ENCODE measurements at regions not wholly inside any gene's neighbourhood (a gene's known extent, or its start where the extent isn't known, plus 50 kb on each side); places are given as distances from the start of the nearest gene placed in this dataset.

DNA sequence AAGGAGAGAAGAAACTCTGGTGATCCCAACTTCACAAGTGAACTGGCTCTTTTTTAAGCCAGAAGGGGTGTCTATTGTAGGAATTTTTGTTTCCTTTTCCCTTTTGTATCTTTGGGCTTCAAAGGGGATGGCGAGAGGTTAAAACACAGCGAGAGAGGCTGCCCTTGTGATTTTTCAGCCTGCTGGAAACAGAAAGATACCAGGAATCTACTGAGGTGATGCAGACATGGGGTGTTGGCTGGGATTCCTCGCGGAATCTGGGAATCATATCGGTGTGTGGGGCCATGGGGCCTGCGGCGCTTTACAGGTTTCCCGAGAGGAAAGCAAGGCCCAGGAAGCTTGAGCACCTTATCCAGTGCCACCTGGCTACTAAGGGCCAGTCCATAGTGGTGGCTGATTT, 99.4 kb upstream of the STX18 start:
- no peaks in the 10 kb centered on the region for H3K27me3 ChIP-seq (ENCODE audit: insufficient read depth, low read length)
- no peaks in the 10 kb centered on the region for H3K79me2 ChIP-seq (ENCODE audit: control insufficient read depth, insufficient read depth, low read length, unreplicated experiment)
- no peak overlapping the region for H2AFZ ChIP-seq (ENCODE audit: low read length, unreplicated experiment)
- no peak overlapping the region for H3K4me3 ChIP-seq (ENCODE audit: low read depth, low read length)
- H3K27ac ChIP-seq (ENCODE audit: low read depth, low read length) = no peak overlapping the region
- peaks cover 5% of the 10 kb centered on the region for H3K4me1 ChIP-seq (ENCODE audit: control insufficient read depth, insufficient read depth, low read length, unreplicated experiment)
- H3K36me3 ChIP-seq (ENCODE audit: insufficient read depth, low read length) = no peaks in the 10 kb centered on the region

GRCh38 chr4:4640692-4641091, 98.8 kb upstream of the STX18 start:
- H3K27ac ChIP-seq (ENCODE audit: low read depth, low read length) = no peak overlapping the region

DNA sequence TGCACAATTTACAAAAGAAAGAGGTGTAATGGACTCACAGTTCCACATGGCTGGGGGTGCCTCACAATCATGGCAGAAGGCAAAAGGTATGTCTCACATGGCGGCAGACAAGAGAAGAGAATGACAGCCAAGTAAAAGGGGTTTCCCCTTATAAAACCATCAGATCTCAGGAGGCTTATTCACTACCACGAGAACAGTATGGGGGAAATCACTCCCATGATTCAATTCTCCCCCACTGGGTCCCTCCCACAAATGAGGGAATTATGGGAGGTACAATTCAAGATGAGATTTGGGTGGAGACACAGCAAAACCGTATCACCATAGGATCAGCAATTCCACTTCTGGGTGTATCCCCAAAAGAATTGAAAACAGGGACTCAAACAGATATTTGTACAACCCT, 97.5 kb upstream of the STX18 start:
- H3K36me3 ChIP-seq (ENCODE audit: insufficient read depth, low read length) = no peaks in the 10 kb centered on the region
- no peak overlapping the region for H2AFZ ChIP-seq (ENCODE audit: low read length, unreplicated experiment)
- no peaks in the 10 kb centered on the region for H3K79me2 ChIP-seq (ENCODE audit: control insufficient read depth, insufficient read depth, low read length, unreplicated experiment)
- H3K27me3 ChIP-seq (ENCODE audit: insufficient read depth, low read length) = no peaks in the 10 kb centered on the region
- no peak overlapping the region for H3K27ac ChIP-seq (ENCODE audit: low read depth, low read length)
- no peak overlapping the region for H3K4me3 ChIP-seq (ENCODE audit: low read depth, low read length)
- peaks cover 5% of the 10 kb centered on the region for H3K4me1 ChIP-seq (ENCODE audit: control insufficient read depth, insufficient read depth, low read length, unreplicated experiment)

More at GRCh38 chr4:4640692-4641091, 98.8 kb upstream of the STX18 start:
- H3K4me1 ChIP-seq (ENCODE audit: control insufficient read depth, insufficient read depth, low read length, unreplicated experiment) = peaks cover 5% of the 10 kb centered on the region
- no peak overlapping the region for H2AFZ ChIP-seq (ENCODE audit: low read length, unreplicated experiment)
- H3K79me2 ChIP-seq (ENCODE audit: control insufficient read depth, insufficient read depth, low read length, unreplicated experiment) = no peaks in the 10 kb centered on the region
- no peaks in the 10 kb centered on the region for H3K36me3 ChIP-seq (ENCODE audit: insufficient read depth, low read length)
- H3K4me3 ChIP-seq (ENCODE audit: low read depth, low read length) = no peak overlapping the region
- no peaks in the 10 kb centered on the region for H3K27me3 ChIP-seq (ENCODE audit: insufficient read depth, low read length)

DNA sequence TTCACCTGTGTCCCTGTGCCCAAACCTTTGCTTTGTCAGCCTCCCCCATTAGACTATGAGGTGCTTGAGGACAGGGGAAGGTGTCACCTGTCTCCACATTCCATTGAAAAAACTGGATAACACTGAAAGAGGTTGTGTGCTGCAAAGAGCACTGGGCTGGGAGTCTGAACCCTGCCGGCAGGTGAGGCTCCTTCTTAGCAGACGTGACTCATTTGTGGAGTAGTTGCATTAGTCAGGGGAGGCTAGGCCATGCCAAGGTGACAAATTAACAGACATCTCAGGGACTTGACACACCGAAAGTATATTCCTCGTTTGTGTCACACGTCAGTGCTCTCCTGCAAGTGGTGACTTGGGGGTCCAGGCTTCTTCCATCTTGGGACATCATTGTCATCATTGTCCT, 95.9 kb upstream of the STX18 start:
- H3K36me3 ChIP-seq (ENCODE audit: insufficient read depth, low read length) = no peaks in the 10 kb centered on the region
- no peak overlapping the region for H3K27ac ChIP-seq (ENCODE audit: low read depth, low read length)
- H3K79me2 ChIP-seq (ENCODE audit: control insufficient read depth, insufficient read depth, low read length, unreplicated experiment) = no peaks in the 10 kb centered on the region
- H2AFZ ChIP-seq (ENCODE audit: low read length, unreplicated experiment) = no peak overlapping the region
- peaks cover 5% of the 10 kb centered on the region for H3K4me1 ChIP-seq (ENCODE audit: control insufficient read depth, insufficient read depth, low read length, unreplicated experiment)
- no peak overlapping the region for H3K4me3 ChIP-seq (ENCODE audit: low read depth, low read length)
- H3K27me3 ChIP-seq (ENCODE audit: insufficient read depth, low read length) = no peaks in the 10 kb centered on the region

DNA sequence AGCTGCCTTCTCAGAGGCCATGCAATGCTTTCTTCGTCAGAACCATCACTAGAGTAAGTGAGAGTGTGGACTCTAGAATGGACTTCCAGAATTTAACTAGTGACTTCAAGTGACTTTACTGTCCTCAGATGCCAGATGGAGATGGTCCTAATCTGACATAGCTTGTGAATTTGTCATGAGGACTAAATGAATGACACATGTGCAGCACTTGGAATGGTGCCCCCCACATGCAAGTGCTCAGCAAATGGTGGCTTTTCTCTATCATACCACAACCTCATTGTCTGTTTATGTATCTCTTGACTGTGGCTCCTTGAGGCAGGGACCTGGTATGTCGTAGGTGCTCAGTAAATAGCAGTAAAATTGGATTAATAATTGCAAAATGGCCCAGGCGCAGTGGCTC, 91.6 kb upstream of the STX18 start:
- no peak overlapping the region for H3K4me3 ChIP-seq (ENCODE audit: low read depth, low read length)
- no peaks in the 10 kb centered on the region for H3K36me3 ChIP-seq (ENCODE audit: insufficient read depth, low read length)
- H3K79me2 ChIP-seq (ENCODE audit: control insufficient read depth, insufficient read depth, low read length, unreplicated experiment) = no peaks in the 10 kb centered on the region
- no peak overlapping the region for H3K27ac ChIP-seq (ENCODE audit: low read depth, low read length)
- H2AFZ ChIP-seq (ENCODE audit: low read length, unreplicated experiment) = no peak overlapping the region
- H3K27me3 ChIP-seq (ENCODE audit: insufficient read depth, low read length) = no peaks in the 10 kb centered on the region
- H3K4me1 ChIP-seq (ENCODE audit: control insufficient read depth, insufficient read depth, low read length, unreplicated experiment) = no peaks in the 10 kb centered on the region

DNA sequence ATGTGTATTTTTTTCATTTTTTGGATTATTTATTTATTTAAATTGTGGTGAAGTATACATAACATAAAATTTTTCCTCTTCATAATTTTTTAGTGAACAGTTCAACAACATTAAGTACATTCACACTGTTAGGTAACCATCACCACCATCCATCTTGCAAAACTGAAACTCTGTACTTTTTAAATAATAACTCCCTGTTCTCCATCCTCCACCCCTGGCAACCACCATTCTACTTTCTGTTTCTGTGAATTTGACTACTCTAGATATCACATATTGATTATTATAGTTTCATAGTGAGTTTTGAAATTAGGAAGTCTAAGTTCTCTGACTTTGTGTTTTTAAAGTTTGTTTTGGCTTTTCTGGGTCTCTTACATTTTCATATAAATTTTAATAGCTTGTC, 89.3 kb upstream of the STX18 start:
- Histone ChIP-seq H2AFZ (ENCODE audit: low read length, unreplicated experiment) (no peak overlapping the region), H3K4me3 (ENCODE audit: low read depth, low read length) (no peak overlapping the region), H3K36me3 (ENCODE audit: insufficient read depth, low read length) (no peaks in the 10 kb centered on the region), H3K27ac (ENCODE audit: low read depth, low read length) (no peak overlapping the region), H3K27me3 (ENCODE audit: insufficient read depth, low read length) (no peaks in the 10 kb centered on the region), H3K4me1 (ENCODE audit: control insufficient read depth, insufficient read depth, low read length, unreplicated experiment) (no peaks in the 10 kb centered on the region), H3K79me2 (ENCODE audit: control insufficient read depth, insufficient read depth, low read length, unreplicated experiment) (no peaks in the 10 kb centered on the region)

GRCh38 chr4:4627906-4628305, 86.1 kb upstream of the STX18 start:
- no peak overlapping the region for H3K27ac ChIP-seq (ENCODE audit: low read depth, low read length)
- H3K4me3 ChIP-seq (ENCODE audit: low read depth, low read length) = no peak overlapping the region
- H2AFZ ChIP-seq (ENCODE audit: low read length, unreplicated experiment) = no peak overlapping the region
- H3K79me2 ChIP-seq (ENCODE audit: control insufficient read depth, insufficient read depth, low read length, unreplicated experiment) = no peaks in the 10 kb centered on the region
- H3K4me1 ChIP-seq (ENCODE audit: control insufficient read depth, insufficient read depth, low read length, unreplicated experiment) = peaks cover 3% of the 10 kb centered on the region
- H3K27me3 ChIP-seq (ENCODE audit: insufficient read depth, low read length) = no peaks in the 10 kb centered on the region
- no peaks in the 10 kb centered on the region for H3K36me3 ChIP-seq (ENCODE audit: insufficient read depth, low read length)

GRCh38 chr4:4627111-4627510, 85.3 kb upstream of the STX18 start:
- Histone ChIP-seq H3K36me3 (ENCODE audit: insufficient read depth, low read length) (no peaks in the 10 kb centered on the region), H3K4me1 (ENCODE audit: control insufficient read depth, insufficient read depth, low read length, unreplicated experiment) (peaks cover 3% of the 10 kb centered on the region), H3K4me3 (ENCODE audit: low read depth, low read length) (no peak overlapping the region), H3K27me3 (ENCODE audit: insufficient read depth, low read length) (no peaks in the 10 kb centered on the region), H3K79me2 (ENCODE audit: control insufficient read depth, insufficient read depth, low read length, unreplicated experiment) (no peaks in the 10 kb centered on the region), H2AFZ (ENCODE audit: low read length, unreplicated experiment) (no peak overlapping the region), H3K27ac (ENCODE audit: low read depth, low read length) (no peak overlapping the region)

DNA sequence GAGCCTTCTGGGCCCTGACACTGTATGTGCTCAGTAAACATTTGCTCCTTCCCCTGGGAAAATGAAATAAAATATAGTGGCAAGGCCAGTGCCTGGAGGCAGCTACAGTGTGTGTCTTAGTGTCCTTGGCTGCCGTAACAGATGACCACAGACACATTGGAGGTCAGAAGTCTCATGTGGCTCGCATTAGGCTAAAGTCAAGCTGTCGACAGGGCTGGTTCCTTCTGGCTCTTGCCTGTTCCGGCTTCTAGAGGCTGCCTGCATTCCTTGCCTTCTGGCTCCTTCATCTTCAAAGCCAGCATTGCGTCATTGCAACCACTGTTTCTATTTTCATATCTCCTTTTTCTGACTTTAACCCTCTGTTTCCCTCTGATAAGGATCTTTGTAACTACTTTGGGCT, 83.6 kb upstream of the STX18 start:
- Histone ChIP-seq H3K36me3 (ENCODE audit: insufficient read depth, low read length) (no peaks in the 10 kb centered on the region), H3K4me1 (ENCODE audit: control insufficient read depth, insufficient read depth, low read length, unreplicated experiment) (peaks cover 3% of the 10 kb centered on the region), H3K4me3 (ENCODE audit: low read depth, low read length) (no peak overlapping the region), H3K27ac (ENCODE audit: low read depth, low read length) (no peak overlapping the region), H2AFZ (ENCODE audit: low read length, unreplicated experiment) (peak overlapping the region; percentile 32), H3K27me3 (ENCODE audit: insufficient read depth, low read length) (no peaks in the 10 kb centered on the region), H3K79me2 (ENCODE audit: control insufficient read depth, insufficient read depth, low read length, unreplicated experiment) (no peaks in the 10 kb centered on the region)

- no peak overlapping the region for H2AFZ ChIP-seq (ENCODE audit: low read length, unreplicated experiment)
- no peaks in the 10 kb centered on the region for H3K36me3 ChIP-seq (ENCODE audit: insufficient read depth, low read length)
- no peaks in the 10 kb centered on the region for H3K79me2 ChIP-seq (ENCODE audit: control insufficient read depth, insufficient read depth, low read length, unreplicated experiment)
- no peak overlapping the region for H3K27ac ChIP-seq (ENCODE audit: low read depth, low read length)
- H3K4me3 ChIP-seq (ENCODE audit: low read depth, low read length) = no peak overlapping the region
- no peaks in the 10 kb centered on the region for H3K27me3 ChIP-seq (ENCODE audit: insufficient read depth, low read length)
- peaks cover 3% of the 10 kb centered on the region for H3K4me1 ChIP-seq (ENCODE audit: control insufficient read depth, insufficient read depth, low read length, unreplicated experiment)
Measured at GRCh38 chr4:4624276-4624897, 82.5 kb upstream of the STX18 start.

DNA sequence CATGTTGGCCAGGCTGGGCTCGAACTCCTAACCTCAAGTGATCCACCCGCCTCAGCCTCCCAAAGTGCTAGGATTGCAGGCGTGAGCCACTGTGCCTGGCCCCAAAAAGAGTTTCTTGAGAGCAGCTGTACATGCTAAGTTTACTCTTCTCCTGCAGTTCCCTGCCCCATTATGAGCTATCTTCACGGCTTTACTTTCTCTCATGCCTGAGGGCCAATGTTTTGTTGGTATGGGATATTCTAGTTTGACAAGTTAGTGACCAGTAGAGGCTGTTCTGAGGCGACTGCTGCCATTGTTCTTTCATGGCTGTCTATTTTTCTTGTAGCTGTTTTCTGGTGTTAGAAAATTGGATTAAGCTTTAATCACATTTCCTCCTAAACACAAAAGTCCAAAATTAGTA, 78.0 kb upstream of the STX18 start:
- Histone ChIP-seq H3K4me1 (ENCODE audit: control insufficient read depth, insufficient read depth, low read length, unreplicated experiment) (no peaks in the 10 kb centered on the region), H3K27me3 (ENCODE audit: insufficient read depth, low read length) (no peaks in the 10 kb centered on the region), H3K27ac (ENCODE audit: low read depth, low read length) (no peak overlapping the region), H3K4me3 (ENCODE audit: low read depth, low read length) (no peak overlapping the region), H3K36me3 (ENCODE audit: insufficient read depth, low read length) (no peaks in the 10 kb centered on the region), H2AFZ (ENCODE audit: low read length, unreplicated experiment) (no peak overlapping the region), H3K79me2 (ENCODE audit: control insufficient read depth, insufficient read depth, low read length, unreplicated experiment) (no peaks in the 10 kb centered on the region)

Data from ACC112 (cell line).